ENCODE measurements at regions not wholly inside any gene's neighbourhood (a gene's known extent, or its start where the extent isn't known, plus 50 kb on each side); places are given as distances from the start of the nearest gene placed in this dataset.

DNA sequence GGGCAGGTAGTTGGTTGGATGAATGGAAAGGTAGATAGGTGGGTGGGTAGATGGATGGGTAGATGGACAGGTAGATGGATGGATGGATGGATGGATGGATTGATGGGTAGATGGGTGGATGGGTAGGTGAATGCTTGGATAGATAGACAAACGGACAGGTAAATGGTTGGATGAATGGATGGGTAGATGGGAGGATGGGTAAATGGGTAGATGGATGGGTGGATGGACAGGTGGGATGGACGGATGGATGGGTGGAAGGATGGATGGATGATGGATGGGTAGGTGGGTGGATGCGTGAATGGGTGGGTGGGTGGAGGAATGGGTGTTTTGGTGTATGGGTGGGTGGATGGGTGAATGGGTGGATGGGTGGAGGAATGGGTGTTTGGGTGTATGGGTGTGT, 50.1 kb upstream of the ASAP2 start:
- Mint-ChIP-seq H3K9me3 (no peaks in the 10 kb centered on the region), H3K27me3 (peaks cover 11% of the 10 kb centered on the region), H3K4me3 (no peak overlapping the region), H3K36me3 (ENCODE audit: low read depth) (no peaks in the 10 kb centered on the region), H3K4me1 (ENCODE audit: low read depth) (no peaks in the 10 kb centered on the region), H3K27ac (no peak overlapping the region)
- ATAC-seq (no peak), DNase-seq (no peak)
- intact Hi-C loops (cut with micrococcal nuclease), result no loop called here
- TF ChIP-seq, protein P1, sequence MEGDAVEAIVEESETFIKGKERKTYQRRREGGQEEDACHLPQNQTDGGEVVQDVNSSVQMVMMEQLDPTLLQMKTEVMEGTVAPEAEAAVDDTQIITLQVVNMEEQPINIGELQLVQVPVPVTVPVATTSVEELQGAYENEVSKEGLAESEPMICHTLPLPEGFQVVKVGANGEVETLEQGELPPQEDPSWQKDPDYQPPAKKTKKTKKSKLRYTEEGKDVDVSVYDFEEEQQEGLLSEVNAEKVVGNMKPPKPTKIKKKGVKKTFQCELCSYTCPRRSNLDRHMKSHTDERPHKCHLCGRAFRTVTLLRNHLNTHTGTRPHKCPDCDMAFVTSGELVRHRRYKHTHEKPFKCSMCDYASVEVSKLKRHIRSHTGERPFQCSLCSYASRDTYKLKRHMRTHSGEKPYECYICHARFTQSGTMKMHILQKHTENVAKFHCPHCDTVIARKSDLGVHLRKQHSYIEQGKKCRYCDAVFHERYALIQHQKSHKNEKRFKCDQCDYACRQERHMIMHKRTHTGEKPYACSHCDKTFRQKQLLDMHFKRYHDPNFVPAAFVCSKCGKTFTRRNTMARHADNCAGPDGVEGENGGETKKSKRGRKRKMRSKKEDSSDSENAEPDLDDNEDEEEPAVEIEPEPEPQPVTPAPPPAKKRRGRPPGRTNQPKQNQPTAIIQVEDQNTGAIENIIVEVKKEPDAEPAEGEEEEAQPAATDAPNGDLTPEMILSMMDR (IDR thresholded peaks at IDR 0.05), result no peak
- CTCF ChIA-PET, result interaction anchor here (0.7 kb wide), 1 partner anchor 17 kb away, joined by 3 read pairs; no protein-coding TSS in a partner anchor
- POLR2A ChIA-PET, result no interaction called here

DNA sequence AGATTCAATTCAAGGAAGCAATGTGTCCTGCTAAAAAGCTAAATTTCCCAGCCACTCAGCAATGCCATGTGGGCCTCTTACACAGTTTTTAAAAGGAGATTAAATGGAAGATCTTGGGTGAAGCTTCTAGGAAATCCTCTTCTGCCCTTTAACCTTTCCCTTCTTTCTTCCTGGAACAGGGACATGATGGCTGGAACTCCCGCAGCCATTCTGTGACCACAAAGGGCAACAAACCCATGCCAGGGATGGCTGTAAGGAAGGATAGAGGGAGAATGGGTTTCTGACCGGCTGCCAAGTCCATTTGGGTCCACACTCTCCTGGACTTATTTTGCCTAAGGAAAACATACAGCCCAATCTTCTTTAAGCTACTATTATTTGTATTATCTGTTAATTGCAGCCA, 52.6 kb upstream of the ASAP2 start:
- ChIA-PET POLR2A (interaction anchor here (0.8 kb wide), 1 partner anchor 18 kb away, joined by 3 read pairs; no protein-coding TSS in a partner anchor), CTCF (interaction anchor here (1.7 kb wide), 1 partner anchor 11 kb away, joined by 6 read pairs; no protein-coding TSS in a partner anchor)
- Mint-ChIP-seq H3K9me3 (no peaks in the 10 kb centered on the region), H3K4me3 (no peak overlapping the region), H3K27me3 (peaks cover 13% of the 10 kb centered on the region), H3K36me3 (ENCODE audit: low read depth) (no peaks in the 10 kb centered on the region), H3K27ac (no peak overlapping the region), H3K4me1 (ENCODE audit: low read depth) (no peaks in the 10 kb centered on the region)
- TF ChIP-seq, protein P1 (IDR thresholded peaks at IDR 0.05), result no peak
- no peak for DNase-seq
- ATAC-seq, result no peak
- intact Hi-C loops (cut with micrococcal nuclease), result no loop called here

DNA sequence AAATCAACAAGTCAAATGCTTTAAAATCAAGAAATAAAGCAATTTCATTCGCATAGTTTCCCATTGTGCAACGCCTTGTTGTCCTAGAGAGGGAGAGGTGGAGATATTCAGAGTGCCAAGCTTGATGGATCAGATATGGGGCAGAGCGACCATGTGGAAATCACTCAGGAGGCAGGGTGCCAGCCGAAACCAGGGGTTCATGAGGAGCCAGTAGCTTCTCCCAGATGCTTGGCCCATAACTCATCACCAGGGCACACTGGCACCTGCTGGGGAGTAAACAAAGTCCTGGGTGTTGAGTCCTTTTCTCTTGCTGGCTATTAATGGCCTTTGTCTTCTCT, 53.0 kb upstream of the ASAP2 start:
- H3K27me3 Mint-ChIP-seq, result peaks cover 13% of the 10 kb centered on the region
- no peaks in the 10 kb centered on the region for H3K36me3 Mint-ChIP-seq (ENCODE audit: low read depth)
- ATAC-seq (no peak), DNase-seq (no peak)
- ChIA-PET POLR2A (interaction anchor here (0.8 kb wide), 1 partner anchor 19 kb away, joined by 3 read pairs; no protein-coding TSS in a partner anchor), CTCF (interaction anchor here (1.7 kb wide), 1 partner anchor 10 kb away, joined by 6 read pairs; no protein-coding TSS in a partner anchor)
- H3K9me3 Mint-ChIP-seq, result no peaks in the 10 kb centered on the region
- TF ChIP-seq, protein P1 (IDR thresholded peaks at IDR 0.05), result no peak
- no peaks in the 10 kb centered on the region for H3K4me1 Mint-ChIP-seq (ENCODE audit: low read depth)
- intact Hi-C loops (cut with micrococcal nuclease), result no loop called here
- no peak overlapping the region for H3K27ac Mint-ChIP-seq
- no peak overlapping the region for H3K4me3 Mint-ChIP-seq

DNA sequence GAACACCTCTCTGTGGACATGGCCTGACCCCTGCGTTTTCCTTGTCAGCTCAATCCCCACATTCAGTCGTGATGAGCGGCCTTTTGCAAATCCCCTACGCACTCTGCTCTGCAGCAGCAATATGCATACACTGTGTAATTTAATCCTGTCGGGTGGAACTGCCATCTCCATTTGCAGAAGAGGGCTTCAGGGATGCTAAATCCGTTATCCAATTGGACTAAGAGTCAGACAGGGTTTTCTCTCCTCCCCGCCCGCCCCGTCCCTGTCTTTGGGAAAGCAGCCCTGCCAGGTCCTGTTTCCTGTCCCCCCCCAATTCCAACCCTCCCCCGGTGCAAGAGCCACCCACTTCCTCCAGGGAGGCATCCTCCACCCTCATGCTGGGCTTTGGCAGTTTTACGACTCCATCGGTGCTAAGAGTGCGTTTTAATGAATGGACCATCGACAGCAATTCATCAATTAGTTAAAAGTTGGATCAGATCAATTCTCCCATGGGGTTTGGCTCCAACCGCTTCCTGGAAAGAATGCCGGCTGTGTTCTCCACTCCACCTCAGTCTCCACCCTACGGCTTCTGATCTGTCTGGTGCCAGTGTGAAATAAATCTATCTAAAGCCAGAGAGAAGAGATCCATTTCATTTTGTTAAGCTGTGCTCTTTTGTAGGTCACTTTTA, 53.5 kb upstream of the ASAP2 start:
- DNase-seq (no peak), ATAC-seq (no peak)
- POLR2A ChIA-PET, result no interaction called here
- Mint-ChIP-seq H3K36me3 (ENCODE audit: low read depth) (no peaks in the 10 kb centered on the region), H3K27me3 (peaks cover 13% of the 10 kb centered on the region), H3K27ac (no peak overlapping the region), H3K4me1 (ENCODE audit: low read depth) (no peaks in the 10 kb centered on the region), H3K4me3 (no peak overlapping the region), H3K9me3 (no peaks in the 10 kb centered on the region)
- TF ChIP-seq, protein P1 (IDR thresholded peaks at IDR 0.05), result no peak
- intact Hi-C loops (cut with micrococcal nuclease), result no loop called here
- CTCF ChIA-PET, result no interaction called here

DNA sequence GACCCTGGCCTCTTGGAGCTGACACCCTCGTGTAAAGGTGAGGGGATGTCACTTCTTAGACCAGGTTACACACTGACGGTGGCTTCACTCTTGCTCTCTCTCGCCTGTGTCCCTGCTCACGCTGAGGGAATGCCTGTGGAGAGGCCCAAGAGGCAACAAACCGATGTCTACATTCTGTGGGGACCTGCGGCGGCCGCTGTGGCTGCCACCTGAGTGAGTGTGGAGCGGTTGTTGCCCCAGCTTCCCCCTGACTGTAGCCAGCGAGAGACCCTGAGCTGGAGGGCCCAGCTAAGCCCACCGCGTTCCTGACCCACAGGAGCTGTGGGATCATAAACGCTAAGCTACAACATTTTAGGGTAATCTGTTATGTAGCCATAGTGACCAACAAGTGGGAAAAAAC, 55.7 kb upstream of the ASAP2 start:
- ChIA-PET POLR2A (no interaction called here), CTCF (no interaction called here)
- Mint-ChIP-seq H3K27me3 (peaks cover 13% of the 10 kb centered on the region), H3K4me3 (no peak overlapping the region), H3K9me3 (no peaks in the 10 kb centered on the region), H3K27ac (no peak overlapping the region), H3K4me1 (ENCODE audit: low read depth) (no peaks in the 10 kb centered on the region), H3K36me3 (ENCODE audit: low read depth) (no peaks in the 10 kb centered on the region)
- intact Hi-C loops (cut with micrococcal nuclease), result no loop called here
- ATAC-seq, result no peak
- no peak for DNase-seq
- TF ChIP-seq, protein P1 (IDR thresholded peaks at IDR 0.05), result no peak

Data from activated CD8-positive, alpha-beta T cell treated with anti-CD3 and anti-CD28 coated beads for 36 hours (primary cell).